GM18499 (cell line): ENCODE measurements at regions not wholly inside any gene's neighbourhood (a gene's known extent, or its start where the extent isn't known, plus 50 kb on each side); places are given as distances from the start of the nearest gene placed in this dataset.

Source experiments
- ATAC-seq: cut with Tn5 transposase; IDR thresholded peaks from one replicate; pipeline ENCODE4 v1.9.1; 2021; ENCODE audit warnings: moderate number of reproducible peaks; ENCODE audit not compliant: insufficient read depth, unreplicated experiment

DNA sequence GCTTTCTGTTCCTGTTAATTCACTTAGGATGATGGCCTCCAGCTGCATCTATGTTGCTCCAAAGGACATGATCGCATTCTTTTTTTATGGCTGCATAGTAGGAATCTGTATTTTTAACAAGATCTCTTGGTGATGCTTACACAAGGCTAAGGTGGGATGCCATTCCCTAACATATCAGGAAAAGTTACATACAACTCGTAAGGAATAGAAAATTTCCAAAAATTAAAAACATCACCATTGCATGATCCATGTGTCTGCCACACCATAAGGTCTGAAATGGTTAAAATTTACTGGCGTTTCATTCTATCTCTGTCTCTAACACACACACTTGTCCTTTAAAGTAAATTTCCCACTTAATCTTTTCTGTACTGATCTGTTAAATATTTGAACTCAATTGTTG, 608.4 kb downstream of the PRELID2 start:
- no peak for ATAC-seq

DNA sequence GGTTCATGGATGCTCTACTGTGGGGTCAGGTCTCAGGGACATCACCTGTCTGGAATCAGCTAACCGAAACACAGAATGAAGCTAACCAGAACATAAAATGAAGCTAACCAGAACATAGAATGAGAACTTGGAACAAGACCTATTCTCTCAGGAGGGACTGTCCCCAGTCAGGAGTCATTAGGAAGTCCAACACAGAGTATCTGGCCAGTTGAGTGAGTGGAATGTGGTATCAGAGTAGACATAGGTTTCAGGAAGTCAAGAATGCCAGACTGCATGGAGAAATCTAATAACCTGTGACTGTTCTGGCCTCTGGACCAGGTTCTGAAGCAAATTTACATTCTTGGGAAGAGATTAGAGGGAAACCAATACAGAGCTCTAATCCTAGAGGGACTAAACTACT, 609.6 kb downstream of the PRELID2 start:
- no peak for ATAC-seq

DNA sequence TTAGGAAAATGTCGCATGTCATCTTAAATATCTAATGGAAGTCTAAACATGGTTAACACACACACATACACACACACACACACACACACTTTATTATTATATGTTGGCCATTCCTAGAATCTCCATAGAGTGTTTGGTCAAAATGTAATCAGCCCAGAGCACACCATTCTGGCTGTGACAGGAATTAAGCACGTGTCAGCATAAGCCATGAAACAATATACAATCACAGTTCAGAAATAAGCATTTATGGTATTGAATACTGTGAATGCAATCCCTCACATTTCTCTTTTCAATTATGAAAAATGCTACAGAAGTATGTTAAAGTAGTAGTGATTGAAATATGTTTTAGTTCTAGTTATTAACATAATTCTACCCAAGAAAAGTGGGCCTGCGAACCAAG, 611.6 kb downstream of the PRELID2 start:
- no peak for ATAC-seq

DNA sequence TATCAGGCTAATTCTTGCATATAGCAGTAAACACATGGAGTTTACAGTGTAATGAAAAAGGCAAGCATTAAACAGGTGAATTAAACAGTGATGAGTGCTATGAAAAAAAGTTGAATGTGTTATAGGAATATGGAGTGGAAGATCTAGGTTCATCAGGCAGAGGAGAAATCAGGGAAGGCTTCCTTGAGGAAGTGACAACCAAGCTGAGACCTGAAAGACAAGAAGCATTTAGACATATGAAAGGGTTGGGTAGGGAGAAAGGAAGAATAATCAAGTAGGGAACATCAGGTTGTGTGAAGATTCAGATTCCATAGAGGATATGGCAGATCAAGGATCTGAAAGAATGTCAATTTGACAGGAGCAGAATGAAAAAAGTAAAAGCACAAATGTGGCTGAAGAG, 612.5 kb downstream of the PRELID2 start:
- ATAC-seq, result no peak

DNA sequence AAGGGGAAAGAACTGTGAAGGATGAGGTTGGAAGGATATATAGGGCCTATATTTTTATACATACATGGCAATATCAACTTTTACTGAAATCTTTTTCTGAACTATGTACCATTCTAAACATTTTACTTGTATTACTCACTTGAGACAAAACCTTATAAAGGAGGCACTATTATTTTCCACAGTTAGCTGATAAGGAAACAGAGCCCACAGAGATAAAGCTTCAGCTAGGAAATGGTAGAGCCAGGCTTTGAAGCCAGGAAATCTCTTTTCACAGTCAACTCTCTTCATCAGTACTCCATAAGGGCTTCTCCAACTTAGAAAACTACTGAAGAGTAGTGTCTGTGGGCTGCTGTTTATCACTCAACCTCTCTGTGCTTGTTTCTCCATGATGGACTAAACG, 613.7 kb downstream of the PRELID2 start:
- no peak for ATAC-seq

DNA sequence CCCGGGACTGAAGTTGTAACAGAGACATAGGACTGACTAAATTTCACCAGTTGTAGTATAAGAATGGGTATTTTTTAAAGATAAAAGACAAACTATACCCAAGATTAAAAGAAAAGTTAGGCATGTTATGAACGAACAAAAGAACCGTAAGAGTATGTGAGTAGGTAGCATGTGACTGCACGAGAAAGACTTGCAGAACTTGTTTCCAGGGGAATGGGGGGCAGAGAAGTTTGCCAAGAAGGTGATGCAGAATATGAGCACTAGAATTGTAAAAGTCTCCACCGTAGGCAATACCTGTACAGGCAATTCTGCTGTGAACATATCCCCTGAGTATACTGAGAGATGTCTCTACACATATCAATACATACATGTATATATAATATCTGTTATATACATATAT, 614.7 kb downstream of the PRELID2 start:
- no peak for ATAC-seq

DNA sequence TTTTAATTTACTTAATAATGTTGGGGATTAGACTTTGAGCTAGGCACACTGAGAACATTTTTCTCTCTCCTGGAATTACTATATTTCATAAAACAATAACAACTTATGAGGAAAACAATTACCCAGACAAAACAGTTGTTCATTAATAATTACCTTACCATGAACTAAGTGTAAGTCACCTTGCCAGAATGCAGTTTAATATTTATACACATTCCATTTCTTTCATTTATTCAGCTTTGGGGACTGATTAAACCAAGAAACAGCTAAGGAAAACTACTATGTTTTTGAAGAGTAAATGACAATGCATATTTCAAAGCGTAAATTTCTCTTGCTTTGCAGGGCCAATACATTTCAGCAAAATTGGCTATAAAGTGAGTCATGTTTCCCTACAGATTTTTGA, 616.2 kb downstream of the PRELID2 start:
- ATAC-seq, result no peak

DNA sequence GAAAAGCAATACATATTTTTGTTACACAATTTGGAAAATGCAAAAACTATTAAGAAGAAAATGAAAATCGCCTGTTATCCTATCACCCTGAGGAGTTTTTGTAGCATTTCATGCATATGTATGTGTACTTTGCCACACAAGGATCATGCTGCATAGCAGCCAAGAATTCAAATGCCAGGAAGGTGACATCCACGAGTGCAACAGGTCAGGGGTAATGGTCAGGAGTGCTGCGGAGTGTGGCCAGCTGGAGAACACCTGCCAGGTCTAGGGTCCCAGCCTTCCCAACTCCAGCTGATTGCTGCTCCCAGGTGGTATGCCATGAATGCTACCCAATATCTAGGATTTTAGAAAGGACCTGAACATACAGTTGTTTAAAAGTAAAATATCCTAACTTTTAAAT, 617.1 kb downstream of the PRELID2 start:
- ATAC-seq, result no peak

DNA sequence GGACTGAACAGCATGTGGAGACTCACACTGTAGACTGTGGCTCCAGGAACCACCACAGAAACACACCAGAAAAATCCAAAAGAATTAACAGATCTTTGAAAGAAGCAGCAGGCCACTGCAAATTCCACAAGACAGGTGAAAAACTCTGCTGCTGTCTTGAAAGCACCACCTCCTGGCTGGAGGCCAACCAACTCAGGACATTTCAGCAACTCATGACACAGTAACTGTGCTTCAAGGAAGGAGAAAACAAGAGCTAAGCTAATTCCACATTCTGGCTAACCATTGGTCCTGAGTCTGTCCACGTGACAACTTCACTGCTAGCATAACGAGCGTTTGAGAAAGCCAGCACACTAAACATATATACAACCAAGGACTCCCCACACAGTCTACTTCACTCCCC, 625.1 kb downstream of the PRELID2 start:
- no peak for ATAC-seq

DNA sequence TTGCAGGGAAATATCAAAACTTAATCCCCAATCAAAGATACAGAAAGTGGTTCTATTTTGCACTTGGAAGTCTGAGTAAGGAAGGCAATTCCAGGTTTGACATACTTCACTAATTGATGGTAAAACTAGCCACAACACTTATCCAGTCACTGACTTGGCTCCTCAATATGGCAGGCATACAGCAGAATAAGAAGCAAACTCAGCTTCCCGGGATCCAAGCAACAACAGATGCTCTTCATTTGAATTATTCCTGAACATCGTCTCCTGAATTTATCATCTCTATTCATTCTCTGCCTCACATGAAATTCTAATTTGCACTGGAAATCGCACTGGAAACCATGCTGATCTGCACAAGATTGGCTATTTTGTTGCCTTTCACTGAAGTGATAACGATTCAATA, 629.6 kb downstream of the PRELID2 start:
- no peak for ATAC-seq

DNA sequence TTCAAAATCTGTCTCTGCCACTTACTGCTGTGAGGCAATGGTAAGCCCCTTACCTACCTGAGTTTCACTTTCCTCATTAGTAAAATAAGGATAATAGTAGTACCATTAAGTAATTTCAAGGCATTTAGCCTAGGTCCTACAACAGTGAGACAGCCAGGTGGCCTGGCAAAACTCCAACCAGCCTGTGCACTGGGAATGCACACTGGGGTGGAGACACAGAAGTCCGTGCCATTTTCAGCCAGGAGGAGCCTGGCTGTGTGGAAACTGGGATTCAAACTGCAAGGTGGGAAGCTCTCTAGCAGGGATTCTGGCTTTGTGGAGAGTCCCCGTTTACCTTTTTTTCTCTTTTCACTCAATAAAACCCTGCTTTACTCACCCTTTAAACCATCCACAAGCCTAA, 630.4 kb downstream of the PRELID2 start:
- ATAC-seq, result no peak

DNA sequence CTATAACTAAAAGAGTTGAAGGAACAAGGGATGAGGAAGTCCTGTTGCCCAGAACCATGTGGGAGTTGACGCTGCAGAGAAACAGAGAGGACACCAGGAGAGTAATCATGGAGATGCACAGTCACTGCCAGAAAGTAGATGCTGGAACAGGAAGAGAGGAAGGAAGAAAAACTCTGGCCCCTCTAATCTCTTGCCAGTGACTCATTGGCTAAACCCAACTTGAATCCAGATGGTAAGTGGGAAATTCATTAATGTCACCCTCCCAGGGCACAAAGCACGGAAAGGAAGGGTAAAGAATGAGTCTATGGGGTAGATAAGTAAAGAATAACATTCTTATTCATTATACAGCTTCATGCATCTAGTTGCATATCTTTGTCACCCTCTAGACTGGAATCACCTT, 631.9 kb downstream of the PRELID2 start:
- ATAC-seq, result no peak

DNA sequence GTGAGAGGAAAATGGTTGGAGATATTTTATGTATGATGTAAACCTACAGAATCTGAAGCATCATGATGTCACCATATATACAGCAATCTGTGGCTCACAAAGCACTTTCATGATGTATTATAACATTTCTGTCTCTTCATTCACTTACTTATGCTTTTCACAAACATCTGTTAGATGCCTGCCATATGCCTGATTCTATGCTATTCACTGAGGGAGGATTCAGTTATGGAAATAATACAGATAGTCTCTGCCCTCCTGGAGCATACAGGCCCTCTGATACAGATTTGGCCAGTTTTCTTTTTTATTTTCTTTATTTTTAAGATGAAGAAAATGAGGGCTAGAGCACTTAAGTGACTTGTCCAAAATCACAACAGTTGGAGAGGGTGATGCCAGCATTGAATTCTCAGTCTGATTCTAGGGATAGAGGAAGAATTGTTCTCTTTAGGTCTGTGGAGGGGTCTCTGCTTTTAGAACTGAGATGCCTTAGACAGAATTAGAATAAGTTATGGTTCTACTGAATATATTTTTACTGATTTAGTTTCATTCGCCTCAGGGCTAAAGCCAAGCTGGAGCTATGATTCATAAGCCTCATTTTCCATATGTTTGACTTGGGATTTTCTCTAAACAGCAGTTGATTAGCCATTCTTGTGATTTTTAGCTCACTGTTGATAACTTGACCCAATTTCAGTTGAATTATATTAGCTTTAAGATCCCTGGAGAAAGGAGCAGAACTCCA, 636.4 kb downstream of the PRELID2 start:
- no peak for ATAC-seq

DNA sequence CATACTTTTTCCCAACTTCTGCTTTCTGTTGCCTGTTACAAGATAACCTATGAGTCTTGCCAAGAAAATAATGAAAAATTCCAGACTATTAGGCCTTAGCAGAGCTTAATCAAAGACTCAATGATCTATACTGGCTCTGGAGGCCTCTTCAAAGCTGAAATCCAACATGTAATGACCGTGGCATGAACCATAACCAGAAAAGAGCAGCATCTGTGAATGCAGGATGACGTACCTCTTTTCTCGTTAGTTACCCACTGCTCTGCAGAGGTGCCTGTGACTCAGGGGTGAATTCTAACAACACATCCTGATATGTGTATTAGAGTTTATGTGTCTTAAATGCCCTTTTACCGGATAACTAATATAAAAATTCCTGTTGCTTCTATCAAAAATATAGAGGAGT, 645.4 kb downstream of the PRELID2 start:
- ATAC-seq, result no peak

DNA sequence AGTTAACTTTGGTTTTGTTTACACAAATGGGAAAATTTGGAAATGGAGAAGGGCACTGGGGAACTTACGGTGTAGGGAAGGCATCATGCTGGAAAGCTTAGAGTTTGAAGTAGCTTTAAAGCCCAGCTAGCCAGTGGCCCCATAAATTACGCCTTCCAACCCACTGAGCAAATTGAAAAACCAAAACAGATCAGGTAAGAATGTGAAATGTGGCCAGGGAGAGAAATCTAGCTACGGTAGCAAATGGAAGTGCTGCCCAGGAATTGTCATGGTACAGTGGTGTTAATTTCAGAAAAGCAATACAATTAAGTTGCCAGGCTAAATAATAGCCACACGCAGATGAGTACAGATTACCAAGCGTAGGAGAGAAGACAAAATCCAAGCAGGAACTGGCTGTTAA, 654.8 kb downstream of the PRELID2 start:
- ATAC-seq, result no peak

DNA sequence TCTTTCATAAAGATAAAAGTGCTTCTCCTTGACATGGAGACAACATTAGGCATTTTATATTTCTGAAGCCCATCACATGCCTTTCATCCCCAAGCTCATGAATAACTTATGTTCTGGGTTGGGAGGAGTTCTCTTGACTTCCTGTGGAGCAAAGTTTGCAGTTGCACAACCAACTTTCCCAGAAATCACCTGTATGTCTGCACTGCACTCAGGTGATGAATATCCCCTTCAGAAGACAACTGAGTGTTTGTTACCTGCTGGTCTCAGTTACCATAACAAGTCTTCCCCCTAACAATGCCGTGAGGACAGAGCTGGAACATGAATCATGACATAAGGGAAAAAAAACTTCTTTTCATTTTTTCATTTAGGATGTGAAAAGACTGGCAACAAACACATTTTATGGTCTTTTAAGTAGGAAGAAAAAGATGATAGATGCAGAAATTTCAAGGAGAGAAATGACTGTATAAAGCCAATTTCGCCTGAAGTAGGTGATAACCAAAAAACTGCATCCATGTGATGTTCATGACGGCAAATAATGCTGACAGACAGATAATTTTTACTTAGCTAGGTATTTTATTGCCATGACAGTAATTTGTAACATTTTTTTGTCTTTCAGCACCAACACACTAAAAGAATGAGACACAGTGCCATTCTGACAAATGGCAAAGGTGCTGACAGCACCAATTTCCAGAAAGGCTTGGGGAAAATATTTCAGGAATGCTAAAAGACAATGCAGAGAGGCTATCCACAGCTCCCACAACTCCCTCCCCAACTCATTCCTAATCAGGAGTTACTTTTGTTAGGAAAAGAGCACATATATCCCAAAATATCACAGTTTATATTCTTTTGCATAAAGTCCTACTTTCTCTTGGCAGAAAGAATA, 656.3 kb downstream of the PRELID2 start:
- no peak for ATAC-seq

DNA sequence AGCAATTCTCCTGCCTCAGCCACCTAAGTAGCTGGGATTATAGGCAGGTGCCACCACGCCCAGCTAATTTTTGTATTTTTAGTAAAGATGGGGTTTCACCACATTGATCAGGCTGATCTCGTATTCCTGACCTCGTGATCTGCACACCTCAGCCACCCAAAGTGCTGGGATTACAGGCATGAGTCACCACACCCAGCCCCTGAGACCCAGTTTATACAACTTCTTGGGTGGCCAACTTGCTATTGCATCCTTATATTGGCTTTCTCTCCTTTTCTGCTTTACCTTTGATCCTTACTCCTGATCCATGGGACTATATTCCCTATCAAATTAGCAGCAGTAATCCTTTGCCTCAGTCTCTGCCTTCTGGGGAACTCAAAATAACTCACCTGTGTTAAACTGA, 659.1 kb downstream of the PRELID2 start:
- ATAC-seq, result no peak

DNA sequence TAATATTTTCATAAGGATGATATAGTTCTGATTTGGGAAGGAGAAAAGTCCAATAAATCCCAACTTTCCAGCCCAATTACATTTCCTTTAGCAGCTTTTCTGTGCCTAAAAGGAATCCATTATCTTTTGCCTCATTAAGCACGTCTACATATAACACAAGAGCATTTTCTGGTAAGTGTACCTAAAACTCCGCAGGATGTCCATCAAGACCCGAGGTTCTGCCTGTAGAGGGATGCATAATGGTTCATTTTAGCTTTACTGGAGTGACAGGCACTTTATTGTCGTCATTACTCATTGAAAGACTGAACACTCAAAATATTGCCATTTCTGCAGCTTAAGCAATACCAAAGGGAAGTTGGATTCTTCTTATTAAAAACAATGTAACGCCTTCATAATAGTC, 669.0 kb downstream of the PRELID2 start:
- ATAC-seq, result no peak

DNA sequence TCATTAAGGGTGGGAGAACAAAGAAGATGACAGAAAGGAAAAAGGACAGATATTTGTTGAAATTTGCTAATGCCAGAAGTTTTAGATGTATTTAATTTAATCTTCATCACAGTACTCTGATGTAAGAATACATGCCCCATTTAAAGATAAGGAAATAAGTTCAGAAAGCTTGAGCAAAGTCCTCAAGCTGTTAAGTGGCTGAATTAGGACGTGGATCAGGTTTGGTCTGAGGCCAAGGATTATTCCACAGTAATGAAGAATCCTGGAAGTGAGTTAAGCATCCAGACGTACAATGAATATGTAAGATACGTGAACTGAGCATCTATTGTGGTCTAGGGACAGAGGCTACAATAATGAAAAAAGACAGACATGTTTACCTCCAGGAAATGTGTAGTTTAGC, 671.3 kb downstream of the PRELID2 start:
- no peak for ATAC-seq

DNA sequence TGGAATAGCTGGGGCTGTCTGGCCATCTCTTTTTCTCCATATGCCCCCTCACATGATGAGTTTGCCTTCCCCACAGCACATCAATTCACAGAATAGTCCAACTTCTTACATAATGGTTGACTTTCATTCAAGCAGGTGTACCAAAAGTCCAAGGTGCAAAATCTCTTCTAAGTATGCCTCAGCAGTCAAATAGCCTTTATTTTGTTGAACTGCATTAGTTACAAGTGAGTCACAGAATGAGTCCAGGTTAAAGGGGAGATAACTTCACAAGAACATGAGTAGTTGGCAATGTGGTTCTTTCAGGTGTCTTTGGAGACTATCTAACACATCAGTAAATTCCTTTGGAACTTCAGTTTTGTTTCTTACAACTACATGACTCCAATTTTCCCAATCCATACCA, 672.5 kb downstream of the PRELID2 start:
- ATAC-seq, result no peak

DNA sequence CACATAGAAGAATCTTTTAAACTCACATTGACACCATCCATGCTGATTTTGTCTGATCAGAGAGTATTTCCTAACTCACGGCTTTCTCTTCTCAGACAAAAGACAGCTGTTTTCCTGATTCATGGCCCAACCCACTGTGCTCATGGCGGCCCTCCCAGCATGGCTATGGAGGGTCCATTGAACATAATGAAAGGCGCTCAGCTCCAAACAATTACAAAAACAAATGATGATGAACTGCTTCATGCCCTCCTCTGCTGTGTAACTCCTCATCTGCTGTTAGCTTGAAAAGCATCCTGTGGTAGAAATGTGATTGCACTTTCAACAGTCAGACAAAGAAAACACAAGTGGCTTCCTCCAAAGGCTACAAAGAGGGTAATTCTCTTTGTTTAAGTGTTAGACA, 673.8 kb downstream of the PRELID2 start:
- ATAC-seq, result no peak

DNA sequence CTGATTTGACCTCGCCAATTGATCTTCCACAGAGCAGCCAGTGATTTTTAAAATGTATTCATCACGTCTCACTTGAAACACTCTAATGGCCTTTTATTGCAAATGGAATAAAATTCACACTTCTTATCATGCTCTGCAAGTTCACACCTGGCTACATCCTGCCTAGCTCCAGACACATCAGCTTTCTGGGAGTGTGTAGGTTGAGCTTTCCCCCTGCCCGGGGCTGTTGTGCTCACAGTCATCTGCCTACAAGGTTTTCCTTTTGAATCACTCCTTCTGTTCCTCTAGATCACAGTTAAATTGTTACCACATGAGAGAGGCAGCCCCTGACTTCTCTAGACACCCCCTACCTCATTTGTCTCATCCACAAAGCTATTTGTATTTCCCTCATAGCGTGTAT, 674.5 kb downstream of the PRELID2 start:
- ATAC-seq, result no peak
